Cardiac septum (tissue), 1 donor: ENCODE measurements at regions not wholly inside any gene's neighbourhood (a gene's known extent, or its start where the extent isn't known, plus 50 kb on each side); places are given as distances from the start of the nearest gene placed in this dataset.
"Not testable (repeated sequence)": the region's sequence is repeated elsewhere in the genome, so short reads cannot be mapped to it uniquely, and the experiment has no call there.

Source experiments
- DNase-seq: peaks from one replicate; pipeline ENCODE4 v3.0.0-alpha.2; 2020; ENCODE audit warnings: low spot score
- intact Hi-C: fragments of 100-400 bp; cut with DNase I; formaldehyde crosslinking; loops from one replicate; pipeline ENCODE4 v1.14.0; 2022
- donor health status: DM: no; HTN: no; CAD: no.

- intact Hi-C loops, result no loop called here
These were observed 234.5 kb upstream of the SLIT2 start for GRCh38 chr4:20017070-20017776.

DNA sequence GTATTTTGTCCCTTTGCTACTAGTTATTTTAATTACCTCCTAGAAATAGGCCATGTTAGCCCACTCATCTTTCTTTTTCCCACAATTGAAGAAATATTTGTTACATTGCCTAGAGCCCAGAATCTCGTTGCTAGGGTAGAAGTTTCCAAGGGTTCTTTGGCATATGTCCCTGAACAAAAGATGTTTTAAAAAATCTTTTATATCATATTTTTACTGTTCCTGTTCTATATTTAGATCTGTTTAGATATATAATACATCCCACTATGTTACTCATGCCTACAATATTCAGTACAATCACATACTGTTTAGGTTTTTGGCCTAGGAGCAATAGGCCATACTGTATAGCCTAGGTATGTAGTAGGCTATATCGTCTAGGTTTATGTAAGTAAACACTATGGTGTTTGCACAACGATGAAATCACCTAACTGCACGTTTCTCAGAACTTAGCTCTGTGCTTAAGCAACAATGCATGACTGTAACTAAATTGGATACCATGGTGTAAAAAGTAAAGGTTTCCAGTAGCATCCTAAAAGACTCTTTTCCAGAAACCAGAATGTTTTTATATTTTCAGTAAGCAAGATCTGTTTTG lies 236.0 kb upstream of the SLIT2 start:
- no peak for DNase-seq
- intact Hi-C loops, result no loop called here

More at GRCh38 chr4:20017070-20017776, 234.5 kb upstream of the SLIT2 start:
- no peak for DNase-seq

- DNase-seq, intact Hi-C loops: not testable (repeated sequence)
These were observed 247.7 kb upstream of the SLIT2 start for GRCh38 chr4:20003836-20004558.

- intact Hi-C loops, result no loop called here
- DNase-seq, result no peak
These were observed 251.8 kb upstream of the SLIT2 start for GRCh38 chr4:19999775-20000414.

DNA sequence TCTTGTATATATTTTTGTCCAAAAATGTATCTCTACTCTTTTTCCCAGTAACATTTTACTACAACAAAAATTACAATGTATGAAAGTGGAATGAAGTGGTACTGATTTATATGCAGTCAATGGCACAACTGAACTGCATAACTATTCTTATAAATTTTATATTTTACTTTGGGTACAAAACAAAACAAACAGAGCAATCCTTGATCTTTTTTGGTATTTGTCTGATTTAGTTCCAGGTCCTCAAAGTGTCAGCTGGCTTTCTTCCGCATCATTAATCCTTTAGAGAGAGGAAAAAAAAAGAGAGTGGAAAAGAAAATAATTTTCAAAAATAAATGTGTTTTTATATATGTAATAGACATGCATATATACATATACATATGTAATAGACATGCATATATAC lies 252.4 kb upstream of the SLIT2 start:
- intact Hi-C loops, result no loop called here
- DNase-seq, result no peak

GRCh38 chr4:19993242-19993641 lies 258.5 kb upstream of the SLIT2 start:
- intact Hi-C loops, result no loop called here
- DNase-seq, result no peak

- intact Hi-C loops, result no loop called here
- no peak for DNase-seq
These were observed 259.1 kb upstream of the SLIT2 start for GRCh38 chr4:19992471-19993093.

DNA sequence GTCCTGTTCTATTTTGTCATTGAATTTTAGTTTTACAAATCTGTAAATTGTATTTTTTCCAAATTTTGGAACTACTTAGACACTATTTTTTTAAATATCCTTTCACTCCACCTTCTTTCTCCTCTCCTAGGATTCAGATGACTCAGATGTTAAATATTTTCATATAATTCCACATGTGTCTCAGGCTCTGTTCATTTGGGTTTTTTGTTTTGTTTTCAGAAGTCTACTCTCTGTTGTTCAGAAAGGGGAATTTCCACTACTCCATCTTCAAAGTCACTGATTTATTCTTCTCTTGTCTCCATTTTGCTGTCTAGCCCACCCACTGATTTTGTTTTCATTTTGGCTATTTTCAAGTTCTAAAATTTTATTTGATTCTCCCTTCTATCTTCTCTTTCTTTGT lies 264.0 kb upstream of the SLIT2 start:
- intact Hi-C loops, result no loop called here
- DNase-seq, result no peak

DNA sequence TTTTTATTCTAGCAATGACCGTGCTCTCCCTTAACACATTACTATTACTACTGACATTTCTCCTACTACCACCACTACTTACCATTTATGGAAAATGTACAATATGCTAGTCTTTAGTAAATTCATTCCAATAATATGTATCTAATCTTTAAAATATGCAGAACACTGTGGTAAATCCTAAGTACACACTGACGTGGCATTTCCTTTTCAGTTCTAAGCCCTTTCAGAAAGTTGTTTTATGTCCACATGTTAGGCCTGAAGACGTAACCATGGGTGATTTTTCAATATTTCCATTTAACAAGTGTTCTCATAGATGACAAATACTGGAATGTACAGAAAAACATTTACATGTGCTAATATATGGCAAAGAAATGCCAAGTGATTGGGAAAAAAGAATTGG lies 268.6 kb upstream of the SLIT2 start:
- no peak for DNase-seq
- intact Hi-C loops, result no loop called here

- no peak for DNase-seq
- intact Hi-C loops, result no loop called here
These were observed 269.1 kb upstream of the SLIT2 start for GRCh38 chr4:19982556-19982955.

DNA sequence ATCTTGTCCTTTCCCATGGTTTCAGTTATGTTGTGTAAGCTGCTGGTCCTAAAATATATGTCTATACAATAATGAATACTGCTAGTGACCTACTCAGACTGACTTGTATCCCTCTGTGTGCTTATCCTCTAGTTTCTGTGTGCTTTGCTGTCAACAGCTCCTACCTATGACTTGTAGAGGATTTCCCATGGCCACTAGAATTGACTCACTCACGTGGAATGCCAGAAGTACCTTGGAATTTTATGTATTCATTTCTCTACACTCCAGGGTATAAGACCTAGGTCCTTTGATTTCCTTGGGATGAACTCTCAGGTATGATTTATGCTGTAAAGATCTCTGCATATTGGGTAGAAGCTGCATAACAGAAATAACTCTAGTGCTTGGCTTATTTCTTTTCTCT lies 279.9 kb upstream of the SLIT2 start:
- DNase-seq, result no peak
- intact Hi-C loops, result no loop called here

GRCh38 chr4:19969492-19969891 lies 282.2 kb upstream of the SLIT2 start:
- DNase-seq, result no peak

DNA sequence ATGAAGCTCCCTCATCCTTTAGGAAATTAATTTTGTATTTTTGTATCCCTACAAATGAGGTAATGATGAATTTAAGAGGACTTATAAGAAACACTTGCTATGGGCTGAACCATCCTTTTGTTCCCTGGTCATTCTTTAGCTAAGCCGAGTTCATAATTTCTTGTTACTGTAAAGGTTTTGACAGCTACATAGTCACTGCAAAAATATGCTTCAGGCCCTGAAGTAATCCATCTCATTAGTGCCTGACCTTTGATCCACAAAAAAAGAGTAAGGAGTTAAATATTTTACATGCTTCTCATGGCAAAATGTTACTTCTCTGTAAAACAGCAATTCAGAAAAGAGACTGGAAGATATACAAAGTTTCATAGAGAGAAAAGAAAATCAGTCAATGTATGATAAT lies 290.6 kb upstream of the SLIT2 start:
- intact Hi-C loops, result no loop called here
- no peak for DNase-seq

More at GRCh38 chr4:19969492-19969891, 282.2 kb upstream of the SLIT2 start:
- intact Hi-C loops, result no loop called here

GRCh38 chr4:19958848-19959247 lies 292.9 kb upstream of the SLIT2 start:
- DNase-seq, result no peak
- intact Hi-C loops, result no loop called here

- no peak for DNase-seq
- intact Hi-C loops, result no loop called here
These were observed 304.4 kb upstream of the SLIT2 start for GRCh38 chr4:19947349-19947748.

DNA sequence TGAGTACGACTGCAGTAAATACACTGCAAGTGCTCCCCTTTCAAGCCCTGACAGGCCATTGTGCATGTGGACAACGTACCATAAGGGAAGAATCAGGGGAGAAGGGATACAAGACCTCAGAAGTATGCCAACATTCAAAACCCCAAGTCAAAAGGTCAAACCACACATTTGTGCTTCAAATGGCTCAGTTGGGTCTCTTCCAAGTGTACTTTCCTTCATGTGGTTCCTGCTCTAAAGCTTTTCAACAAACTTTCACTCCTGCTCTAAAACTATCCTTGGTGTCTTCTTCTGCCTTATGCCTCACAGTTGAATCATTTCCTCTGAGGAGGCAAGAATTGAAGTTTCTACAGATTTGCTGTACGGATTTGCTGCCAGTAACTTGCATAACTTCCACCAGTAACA lies 305.7 kb upstream of the SLIT2 start:
- no peak for DNase-seq
- intact Hi-C loops, result no loop called here

- DNase-seq, result no peak
- intact Hi-C loops, result no loop called here
These were observed 306.2 kb upstream of the SLIT2 start for GRCh38 chr4:19945501-19945900.

GRCh38 chr4:19944806-19945205 lies 306.9 kb upstream of the SLIT2 start:
- no peak for DNase-seq
- intact Hi-C loops, result no loop called here

DNA sequence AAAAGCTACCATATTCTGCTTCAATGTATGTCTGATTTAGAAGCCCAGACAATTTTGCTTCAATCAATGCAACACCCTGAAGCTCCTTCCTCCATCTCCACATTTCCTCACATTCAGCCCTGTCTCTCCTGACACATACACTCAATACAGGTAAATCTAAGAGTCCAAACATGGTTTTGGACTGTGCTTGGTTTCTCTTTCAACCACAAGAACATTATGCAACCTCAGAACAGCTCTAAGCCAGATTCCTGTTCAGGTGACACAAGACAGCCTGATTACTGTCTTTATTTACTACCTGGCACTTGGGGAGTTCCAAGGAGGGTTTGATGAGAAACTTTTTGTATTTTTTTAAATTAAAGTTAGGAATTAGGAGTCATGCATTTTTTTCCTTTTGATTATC lies 307.5 kb upstream of the SLIT2 start:
- intact Hi-C loops, result no loop called here

GRCh38 chr4:19941434-19941833 lies 310.3 kb upstream of the SLIT2 start:
- intact Hi-C loops, result no loop called here
- no peak for DNase-seq

More for the DNA sequence above, 307.5 kb upstream of the SLIT2 start:
- no peak for DNase-seq
